Natural killer cell (primary cell): ENCODE measurements at regions not wholly inside any gene's neighbourhood (a gene's known extent, or its start where the extent isn't known, plus 50 kb on each side); places are given as distances from the start of the nearest gene placed in this dataset.

ENCODE experiments used
- ATAC-seq, 3 donors: fragments of 150-1000 bp in 2 of 3; fragments of 200-7000 bp in 1 of 3; cut with Tn5 transposase; 1 replicate in 1 of 3; 2 replicates in 2 of 3; pipeline ENCODE4 v1.10.0; 2021; ENCODE audit warnings: mild to moderate bottlenecking in 2 of 3, moderate library complexity in 2 of 3
- DNase-seq, 2 donors: peaks; one replicate each; pipeline versions ENCODE4 v3.0.0 to v3.0.0-alpha.2; 2013 to 2021; ENCODE audit warnings: mixed read lengths in 1 of 2
- H3K27ac ChIP-seq: one replicate; pipeline ENCODE4 v1.5.1; 2013; ENCODE audit warnings: mild to moderate bottlenecking, low read length
- H3K27me3 ChIP-seq: one replicate; pipeline ENCODE4 v1.6.1; 2013; ENCODE audit warnings: low read length; ENCODE audit not compliant: control insufficient read depth, insufficient read depth
- H3K36me3 ChIP-seq: one replicate; pipeline ENCODE4 v1.6.1; 2013; ENCODE audit warnings: low read length; ENCODE audit not compliant: control insufficient read depth, insufficient read depth
- H3K4me1 ChIP-seq: one replicate; pipeline ENCODE4 v1.6.1; 2013; ENCODE audit warnings: low read length; ENCODE audit not compliant: control insufficient read depth, insufficient read depth
- H3K4me3 ChIP-seq: one replicate; pipeline ENCODE4 v1.5.1; 2013; ENCODE audit warnings: low read length
- H3K9me3 ChIP-seq: one replicate; pipeline ENCODE4 v1.6.1; 2013; ENCODE audit warnings: low read length; ENCODE audit not compliant: control insufficient read depth, insufficient read depth
- H3K27ac Mint-ChIP-seq, 2 donors: one replicate each; pipeline ENCODE4 v1.8.0; 2022; ENCODE audit warnings: mild to moderate bottlenecking in 2 of 2, mixed read lengths in 2 of 2, moderate library complexity in 1 of 2
- H3K27me3 Mint-ChIP-seq, 2 donors: one replicate each; pipeline ENCODE4 v1.8.0; 2022; ENCODE audit warnings: low read depth in 2 of 2, mixed read lengths in 2 of 2
- H3K36me3 Mint-ChIP-seq: one replicate; pipeline ENCODE4 v1.8.0; 2022; ENCODE audit warnings: mixed read lengths
- H3K4me1 Mint-ChIP-seq, 2 donors: one replicate each; pipeline ENCODE4 v1.8.0; 2022; ENCODE audit warnings: mixed read lengths in 2 of 2
- H3K4me3 Mint-ChIP-seq: one replicate; pipeline ENCODE4 v1.8.0; 2022; ENCODE audit warnings: mild to moderate bottlenecking, moderate library complexity, mixed read lengths
- H3K9me3 Mint-ChIP-seq, 2 donors: one replicate each; pipeline ENCODE4 v1.8.0; 2022; ENCODE audit warnings: mixed read lengths in 2 of 2
- WGBS: methylation state at CpG from one replicate; pipeline ENCODE4 v1.1.7; 2013; ENCODE audit warnings: missing lambda C conversion rate; ENCODE audit not compliant: insufficient coverage; 5-methylcytosine and 5-hydroxymethylcytosine counted together
- intact Hi-C: fragments of 100-400 bp; cut with micrococcal nuclease; formaldehyde crosslinking; loops from one replicate; pipeline ENCODE4 v1.14.2; 2022
- TF ChIP-seq, protein P1 (sequence below): fragments of 200-600 bp; IDR thresholded peaks from one replicate; pipeline ENCODE4 v1.8.0; 2022; ENCODE audit warnings: antibody characterized with exemption

DNA sequence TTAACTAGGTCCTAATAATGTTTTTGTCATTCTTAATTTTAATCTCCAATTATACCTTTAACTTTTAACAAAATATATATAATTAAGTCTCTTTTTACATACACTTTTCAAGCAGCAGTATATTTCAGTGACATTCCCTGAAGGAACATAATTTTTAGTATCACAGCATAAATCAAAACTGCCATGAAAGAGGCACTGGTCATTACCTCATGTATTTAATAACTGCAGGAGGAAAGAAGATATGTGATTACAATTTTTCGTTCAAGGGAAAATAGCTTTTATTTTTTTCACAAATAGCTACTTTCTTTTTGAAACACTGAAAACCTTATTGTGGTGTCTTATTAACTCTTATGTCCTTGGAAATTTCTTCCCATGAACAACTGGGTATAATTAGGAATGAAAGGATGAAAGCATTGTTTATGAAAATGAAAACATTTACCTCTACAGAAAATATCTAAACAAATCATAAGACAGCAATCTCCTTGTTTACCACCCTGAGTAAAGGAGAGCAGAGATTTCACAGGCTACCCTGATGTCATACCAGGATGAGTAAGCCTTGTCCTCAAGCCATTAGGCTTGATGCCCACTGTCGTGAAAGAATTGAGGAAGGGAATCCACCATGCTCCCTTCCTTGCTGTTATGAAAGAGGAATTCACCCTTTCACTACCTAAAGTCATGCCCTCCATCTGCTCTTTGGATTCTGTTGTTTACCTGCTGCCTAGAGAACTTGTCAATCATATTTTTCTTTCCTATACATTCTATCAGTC, 877.2 kb upstream of the PCDH20 start:
- ATAC-seq (no peak), DNase-seq (no peak)
- 17% methylated on average over 1 of the region's 2 CpGs for WGBS
- Histone ChIP-seq H3K36me3 (no peaks in the 10 kb centered on the region), H3K27ac (no peak overlapping the region), H3K27me3 (no peaks in the 10 kb centered on the region), H3K4me1 (no peaks in the 10 kb centered on the region), H3K4me3 (no peak overlapping the region), H3K9me3 (no peaks in the 10 kb centered on the region)
- intact Hi-C loops = no loop called here
- H3K27ac Mint-ChIP-seq = no peak overlapping the region
- H3K4me1 Mint-ChIP-seq = no peaks in the 10 kb centered on the region
- H3K4me3 Mint-ChIP-seq = no peak overlapping the region
- H3K36me3 Mint-ChIP-seq = no peaks in the 10 kb centered on the region
- TF ChIP-seq, protein P1, sequence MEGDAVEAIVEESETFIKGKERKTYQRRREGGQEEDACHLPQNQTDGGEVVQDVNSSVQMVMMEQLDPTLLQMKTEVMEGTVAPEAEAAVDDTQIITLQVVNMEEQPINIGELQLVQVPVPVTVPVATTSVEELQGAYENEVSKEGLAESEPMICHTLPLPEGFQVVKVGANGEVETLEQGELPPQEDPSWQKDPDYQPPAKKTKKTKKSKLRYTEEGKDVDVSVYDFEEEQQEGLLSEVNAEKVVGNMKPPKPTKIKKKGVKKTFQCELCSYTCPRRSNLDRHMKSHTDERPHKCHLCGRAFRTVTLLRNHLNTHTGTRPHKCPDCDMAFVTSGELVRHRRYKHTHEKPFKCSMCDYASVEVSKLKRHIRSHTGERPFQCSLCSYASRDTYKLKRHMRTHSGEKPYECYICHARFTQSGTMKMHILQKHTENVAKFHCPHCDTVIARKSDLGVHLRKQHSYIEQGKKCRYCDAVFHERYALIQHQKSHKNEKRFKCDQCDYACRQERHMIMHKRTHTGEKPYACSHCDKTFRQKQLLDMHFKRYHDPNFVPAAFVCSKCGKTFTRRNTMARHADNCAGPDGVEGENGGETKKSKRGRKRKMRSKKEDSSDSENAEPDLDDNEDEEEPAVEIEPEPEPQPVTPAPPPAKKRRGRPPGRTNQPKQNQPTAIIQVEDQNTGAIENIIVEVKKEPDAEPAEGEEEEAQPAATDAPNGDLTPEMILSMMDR = no peak
- peaks cover 5 to 17% of the 10 kb centered on the region in 2 donors for H3K9me3 Mint-ChIP-seq
- no peaks in the 10 kb centered on the region for H3K27me3 Mint-ChIP-seq

DNA sequence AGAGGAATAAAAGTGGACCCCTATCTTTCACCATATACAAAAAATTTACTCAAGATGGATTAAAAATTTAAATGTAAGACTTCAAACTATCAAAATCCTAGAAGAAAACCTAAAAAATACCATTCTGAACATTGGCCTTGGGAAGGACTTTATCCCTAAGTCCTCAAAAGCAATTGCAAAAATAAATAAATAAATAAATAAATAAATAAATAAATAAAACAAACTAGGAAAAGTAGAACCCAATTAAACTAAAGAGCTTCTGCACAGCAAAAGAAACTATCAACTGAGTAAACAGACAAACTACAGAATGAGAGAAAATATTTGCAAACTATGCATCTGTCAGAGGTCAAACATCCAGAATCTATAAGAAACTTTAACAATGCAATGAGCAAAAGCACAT, 874.9 kb upstream of the PCDH20 start:
- intact Hi-C loops = no loop called here
- Histone ChIP-seq H3K27ac (no peak overlapping the region), H3K27me3 (no peaks in the 10 kb centered on the region), H3K4me3 (no peak overlapping the region), H3K36me3 (no peaks in the 10 kb centered on the region), H3K4me1 (no peaks in the 10 kb centered on the region), H3K9me3 (no peaks in the 10 kb centered on the region)
- H3K36me3 Mint-ChIP-seq = no peaks in the 10 kb centered on the region
- H3K4me3 Mint-ChIP-seq = no peak overlapping the region
- H3K4me1 Mint-ChIP-seq = no peaks in the 10 kb centered on the region
- ATAC-seq (no peak), DNase-seq (no peak)
- H3K27me3 Mint-ChIP-seq = no peaks in the 10 kb centered on the region
- TF ChIP-seq, protein P1 = no peak
- peaks cover 8 to 18% of the 10 kb centered on the region in 2 donors for H3K9me3 Mint-ChIP-seq
- no peak overlapping the region for H3K27ac Mint-ChIP-seq

DNA sequence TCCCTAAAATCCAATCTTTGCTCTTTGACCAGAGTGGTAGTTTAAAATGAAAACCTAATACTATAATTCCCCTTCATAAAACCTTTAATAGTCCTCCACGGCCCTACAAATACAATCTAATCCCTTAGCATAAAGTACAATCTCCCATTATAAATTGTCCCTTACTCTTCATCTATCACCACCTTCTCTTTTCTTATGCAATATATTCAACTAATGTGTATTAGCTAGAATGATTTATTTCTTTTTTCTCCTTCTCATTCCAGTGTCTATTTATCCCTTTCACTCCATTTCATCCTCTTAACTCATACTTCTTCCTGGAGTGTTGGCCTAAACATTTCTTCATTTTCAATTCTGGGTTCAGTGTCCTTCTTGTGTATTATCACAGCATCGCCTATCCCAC, 872.1 kb upstream of the PCDH20 start:
- Mint-ChIP-seq H3K36me3 (no peaks in the 10 kb centered on the region), H3K27ac (no peak overlapping the region), H3K4me3 (no peak overlapping the region), H3K27me3 (no peaks in the 10 kb centered on the region), H3K4me1 (no peaks in the 10 kb centered on the region), H3K9me3 (peaks cover 11 to 20% of the 10 kb centered on the region in 2 donors)
- 80% methylated on average over 2 of the region's 2 CpGs for WGBS
- Histone ChIP-seq H3K36me3 (no peaks in the 10 kb centered on the region), H3K9me3 (peaks cover 6% of the 10 kb centered on the region), H3K27me3 (no peaks in the 10 kb centered on the region), H3K4me3 (no peak overlapping the region), H3K4me1 (no peaks in the 10 kb centered on the region), H3K27ac (no peak overlapping the region)
- ATAC-seq (no peak), DNase-seq (no peak)
- intact Hi-C loops = no loop called here
- TF ChIP-seq, protein P1 = no peak

DNA sequence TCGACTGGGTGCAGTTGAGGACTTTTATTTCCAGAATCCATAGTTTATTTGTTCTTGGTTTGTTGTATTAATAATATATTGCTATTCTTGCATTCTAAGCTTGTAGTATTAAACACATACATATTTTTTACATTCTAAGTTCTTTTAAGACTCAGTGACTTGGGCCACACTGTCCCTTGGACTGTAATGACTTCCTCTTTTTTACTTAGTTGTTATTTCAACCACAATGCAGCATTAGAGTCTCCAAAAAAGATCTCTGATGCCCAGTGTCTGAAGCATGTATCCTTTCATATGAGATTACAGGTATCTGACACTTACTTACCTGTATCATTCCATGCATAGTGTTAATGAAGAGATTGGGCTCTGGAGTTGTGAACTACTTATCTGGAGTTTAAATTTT, 864.9 kb upstream of the PCDH20 start:
- ATAC-seq (no peak), DNase-seq (no peak)
- no peak overlapping the region for H3K4me3 ChIP-seq
- peaks cover 14 to 15% of the 10 kb centered on the region in 2 donors for H3K9me3 Mint-ChIP-seq
- H3K27me3 Mint-ChIP-seq = no peaks in the 10 kb centered on the region
- no peaks in the 10 kb centered on the region for H3K36me3 ChIP-seq
- no CpG with 5 or more reads among the region's 1 CpG for WGBS
- TF ChIP-seq, protein P1 = no peak
- no peaks in the 10 kb centered on the region for H3K27me3 ChIP-seq
- no peak overlapping the region for H3K27ac Mint-ChIP-seq
- no peaks in the 10 kb centered on the region for H3K4me1 Mint-ChIP-seq
- H3K4me1 ChIP-seq = no peaks in the 10 kb centered on the region
- H3K27ac ChIP-seq = no peak overlapping the region
- no peaks in the 10 kb centered on the region for H3K36me3 Mint-ChIP-seq
- H3K9me3 ChIP-seq = peaks cover 6% of the 10 kb centered on the region
- no peak overlapping the region for H3K4me3 Mint-ChIP-seq
- intact Hi-C loops = no loop called here
